Tongue (tissue), 1 donor: ENCODE measurements at regions not wholly inside any gene's neighbourhood (a gene's known extent, or its start where the extent isn't known, plus 50 kb on each side); places are given as distances from the start of the nearest gene placed in this dataset.

Source experiments
- DNase-seq: peaks from one replicate; pipeline ENCODE4 v3.0.0-alpha.2; 2015

GRCh38 chr13:80655778-80656511, 315.0 kb upstream of the SPRY2 start:
- no peak for DNase-seq

DNA sequence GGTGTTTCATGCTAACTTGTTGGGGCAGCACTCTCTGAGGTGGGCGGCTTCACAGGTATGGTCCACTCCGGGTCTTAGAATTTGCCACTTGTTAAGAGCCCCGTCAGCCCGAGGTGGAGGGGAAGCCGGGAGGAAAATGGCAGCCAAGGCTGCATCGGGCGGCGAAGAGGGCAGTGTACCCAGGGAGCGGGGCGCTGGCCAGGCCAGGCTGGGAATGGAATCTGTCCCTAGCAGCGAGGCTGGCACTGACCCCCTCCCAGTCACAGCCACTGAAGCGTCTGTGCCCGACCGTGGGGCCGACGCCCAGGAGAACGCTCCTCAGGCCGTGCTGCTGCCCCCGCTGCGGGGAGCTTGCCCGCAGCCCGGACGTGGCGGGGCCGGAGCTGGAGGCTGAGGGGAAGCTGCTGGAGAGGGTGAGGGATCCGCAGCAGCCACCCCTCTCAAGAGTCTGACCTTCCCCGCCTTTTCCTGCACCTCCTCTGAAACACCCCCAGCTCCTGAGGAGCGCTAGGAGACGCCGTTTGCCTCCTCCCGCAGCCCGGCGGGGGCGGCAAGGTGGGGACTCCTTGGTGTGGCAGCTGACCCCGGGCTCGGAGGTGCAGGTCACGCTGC, 313.8 kb upstream of the SPRY2 start:
- no peak for DNase-seq

DNA sequence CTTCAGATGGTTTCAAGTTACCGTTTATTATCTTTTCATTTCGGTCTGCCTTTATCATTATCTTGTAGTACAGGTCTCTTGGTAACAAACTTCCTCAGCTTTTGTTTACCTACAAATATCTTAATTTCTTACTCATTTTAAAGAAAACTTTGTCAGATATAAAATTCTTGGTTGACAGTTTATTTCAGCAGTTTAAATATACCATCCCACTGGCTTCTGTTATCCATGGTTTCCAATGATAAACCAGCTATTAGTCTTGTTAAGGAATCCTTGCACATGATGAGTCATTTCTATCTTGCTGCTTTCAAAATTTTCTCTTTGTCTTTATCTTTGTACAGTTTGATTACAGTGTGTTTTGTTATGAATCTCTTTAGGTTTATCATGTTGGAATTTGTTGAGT, 308.3 kb upstream of the SPRY2 start:
- no peak for DNase-seq

GRCh38 chr13:80642641-80643040, 301.7 kb upstream of the SPRY2 start:
- peak; percentile 53 for DNase-seq

DNA sequence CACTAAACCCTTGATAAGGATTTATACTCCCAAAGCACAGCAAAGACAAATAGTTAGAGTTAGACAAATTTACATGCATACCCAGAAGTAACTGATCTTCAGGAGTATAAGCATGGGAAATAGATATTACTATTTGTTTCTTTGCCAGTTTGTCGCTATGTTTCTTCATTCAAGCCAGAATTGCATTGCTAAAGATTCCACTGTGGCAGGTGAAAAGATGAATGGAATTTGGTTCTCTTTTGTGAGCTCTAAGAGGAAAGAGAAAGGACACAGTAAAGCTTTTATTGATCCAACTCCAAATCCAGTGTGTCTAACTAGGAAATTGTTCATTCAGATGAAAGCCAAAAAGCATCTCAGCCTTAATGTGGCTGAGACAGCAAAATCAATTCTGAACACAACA, 292.3 kb upstream of the SPRY2 start:
- peak; percentile 11 for DNase-seq

- no peak for DNase-seq
These were observed 289.8 kb upstream of the SPRY2 start for GRCh38 chr13:80630685-80631121.

DNA sequence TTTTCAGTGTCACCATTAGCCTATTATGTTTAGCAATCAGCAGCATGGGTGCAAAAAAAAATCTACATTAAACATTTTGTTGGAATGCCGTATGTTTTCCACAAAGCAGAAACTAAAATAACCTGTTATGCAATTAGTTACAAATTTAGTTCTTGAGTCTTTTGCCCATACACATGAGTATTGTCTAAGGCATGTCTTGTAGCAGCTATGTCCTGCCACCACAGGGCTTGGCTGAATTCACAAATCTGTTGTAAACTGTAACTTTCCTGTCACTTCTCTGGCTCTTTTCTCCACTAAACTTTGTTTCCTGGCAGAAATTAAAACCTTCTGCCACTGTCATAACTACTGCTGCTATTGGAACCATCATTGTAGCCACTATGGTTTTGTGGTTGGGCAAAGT, 277.9 kb upstream of the SPRY2 start:
- no peak for DNase-seq

DNA sequence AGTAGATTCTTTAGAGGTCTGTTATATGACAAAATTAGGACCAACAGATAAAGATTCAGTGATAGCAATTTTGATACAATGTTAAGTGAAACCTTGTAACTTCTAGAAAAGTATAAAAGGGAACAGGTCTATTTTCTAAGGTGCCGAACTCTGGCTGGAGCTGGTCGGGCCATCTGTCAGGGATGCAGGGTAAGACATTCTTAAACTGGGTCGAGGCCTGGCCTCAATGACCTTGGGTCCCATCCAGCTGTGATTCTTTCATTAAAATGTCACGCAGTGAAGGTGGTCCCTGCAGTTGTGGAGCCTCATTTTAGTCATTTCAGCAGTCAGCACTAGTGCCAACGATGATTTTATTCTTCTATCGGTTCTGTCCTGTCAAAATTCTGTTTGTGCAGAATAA, 271.9 kb upstream of the SPRY2 start:
- no peak for DNase-seq

GRCh38 chr13:80611310-80611709, 270.4 kb upstream of the SPRY2 start:
- DNase-seq = no peak

- peak; percentile 41 for DNase-seq
These were observed 264.8 kb upstream of the SPRY2 start for GRCh38 chr13:80605716-80606115.

DNA sequence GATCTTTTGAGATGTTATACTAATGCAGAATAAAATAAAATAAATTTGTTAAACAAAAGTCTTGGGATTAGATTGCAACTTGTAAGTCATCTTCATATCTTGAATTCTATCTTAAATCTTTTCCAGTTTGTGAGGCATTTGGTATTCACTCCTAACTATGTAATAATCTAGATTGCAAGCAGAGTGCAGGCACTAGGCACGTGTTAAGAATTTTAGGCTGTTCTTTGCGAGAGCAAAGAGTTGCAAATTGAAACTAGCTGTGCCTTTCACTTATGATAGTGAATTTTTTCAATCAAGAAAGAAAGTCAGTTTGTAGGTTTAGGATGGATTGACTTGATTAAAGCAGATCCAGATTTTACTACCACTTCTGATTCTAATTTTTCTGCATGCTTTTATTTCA, 264.1 kb upstream of the SPRY2 start:
- DNase-seq = no peak

GRCh38 chr13:80604098-80604497, 263.2 kb upstream of the SPRY2 start:
- peak; percentile 15 for DNase-seq

DNA sequence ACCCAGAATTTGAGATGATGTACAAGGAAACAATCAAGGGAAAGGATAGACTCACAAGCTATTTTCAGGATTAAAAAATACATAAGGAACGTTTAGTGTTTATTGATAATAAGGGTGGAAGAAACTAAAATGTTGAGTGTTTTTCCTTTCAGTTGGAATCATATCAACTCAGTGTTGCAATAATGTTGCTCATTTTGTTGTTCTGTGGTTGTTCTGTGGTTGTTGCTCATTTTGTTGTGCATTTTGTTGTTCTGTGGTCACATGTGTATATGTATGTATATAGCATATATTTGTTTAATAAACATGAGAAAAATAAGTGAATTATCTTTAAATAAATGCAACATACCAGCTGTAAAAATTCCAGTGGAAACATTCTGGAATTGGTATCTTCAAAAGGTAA, 262.4 kb upstream of the SPRY2 start:
- DNase-seq = no peak

GRCh38 chr13:80599765-80600164, 258.8 kb upstream of the SPRY2 start:
- DNase-seq = no peak

- DNase-seq = no peak
These were observed 257.3 kb upstream of the SPRY2 start for GRCh38 chr13:80598189-80598588.

- no peak for DNase-seq
These were observed 251.2 kb upstream of the SPRY2 start for GRCh38 chr13:80591976-80592740.

GRCh38 chr13:80590551-80590950, 249.6 kb upstream of the SPRY2 start:
- DNase-seq = no peak

DNA sequence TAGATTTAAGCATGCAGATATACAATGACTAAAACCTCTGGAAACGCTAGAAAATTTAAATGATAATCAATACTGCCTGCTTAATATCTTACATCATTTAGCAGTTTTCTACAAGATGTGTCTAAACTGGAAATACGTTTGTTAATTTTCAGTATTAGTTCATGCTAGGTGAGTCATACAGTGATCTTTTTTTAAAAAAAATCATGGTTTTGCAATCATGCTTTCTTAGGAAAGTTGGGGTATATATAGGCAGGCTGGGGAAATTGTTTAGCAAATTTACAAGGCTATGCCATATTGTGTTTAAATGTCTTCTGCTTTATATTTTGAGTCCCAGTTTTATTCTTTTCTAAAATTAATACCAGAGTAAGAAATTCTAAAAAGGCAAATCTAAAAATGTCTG, 245.4 kb upstream of the SPRY2 start:
- DNase-seq = no peak

DNA sequence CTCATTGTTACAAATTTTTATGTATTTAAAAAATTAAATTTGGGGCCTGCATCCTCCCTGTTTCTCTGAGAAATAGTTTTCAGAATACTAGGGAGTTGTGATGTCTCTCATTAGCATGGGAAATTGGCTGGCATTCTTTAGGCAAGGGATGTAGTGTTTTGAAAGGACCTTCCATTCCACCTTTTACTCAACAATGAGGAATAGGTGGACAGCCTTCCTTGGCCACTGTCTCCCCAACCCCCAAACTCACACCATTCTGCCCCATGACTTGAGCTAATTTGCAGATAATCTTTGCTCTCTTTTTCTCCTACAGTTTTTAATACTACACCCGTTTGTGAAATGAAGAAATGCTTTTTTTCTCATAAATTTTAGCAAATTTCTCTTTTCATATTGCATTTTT, 244.6 kb upstream of the SPRY2 start:
- no peak for DNase-seq

DNA sequence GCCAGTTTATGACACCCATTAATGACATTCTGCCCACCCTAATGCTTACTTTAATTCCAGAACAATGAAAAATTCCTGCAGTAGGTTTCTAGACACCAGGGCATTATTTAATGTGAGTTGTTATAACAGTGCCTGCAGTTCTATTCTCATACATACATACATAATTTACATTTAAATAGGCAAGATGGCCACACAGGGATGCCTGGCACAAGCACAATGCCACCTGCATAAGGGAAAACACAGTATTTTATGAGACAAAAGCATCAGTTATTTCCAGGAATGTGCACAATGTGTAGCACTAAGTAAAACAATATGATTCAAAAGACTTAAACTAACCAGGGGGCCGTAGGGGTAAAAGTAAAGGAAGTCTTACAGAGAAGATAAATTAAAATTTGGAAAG, 243.9 kb upstream of the SPRY2 start:
- DNase-seq = no peak

DNA sequence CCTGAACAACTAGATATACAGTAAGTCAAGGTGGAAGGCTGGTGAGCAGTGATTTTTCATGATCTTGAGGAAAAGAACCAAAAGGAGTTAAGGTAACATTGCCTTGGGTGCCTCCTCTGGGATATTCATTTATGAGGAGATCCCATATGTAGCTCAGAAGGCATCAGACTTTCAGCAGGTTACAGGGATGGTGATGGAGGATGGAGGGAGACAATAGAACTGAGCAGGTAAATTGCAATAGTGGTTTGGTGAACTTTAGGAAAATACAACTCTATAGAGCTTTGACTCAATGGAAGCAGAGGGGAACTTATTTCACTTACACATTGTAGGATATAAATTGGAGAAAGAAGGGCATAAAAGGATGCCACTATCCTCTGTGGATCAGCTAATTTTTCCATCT, 243.4 kb upstream of the SPRY2 start:
- DNase-seq = no peak

DNA sequence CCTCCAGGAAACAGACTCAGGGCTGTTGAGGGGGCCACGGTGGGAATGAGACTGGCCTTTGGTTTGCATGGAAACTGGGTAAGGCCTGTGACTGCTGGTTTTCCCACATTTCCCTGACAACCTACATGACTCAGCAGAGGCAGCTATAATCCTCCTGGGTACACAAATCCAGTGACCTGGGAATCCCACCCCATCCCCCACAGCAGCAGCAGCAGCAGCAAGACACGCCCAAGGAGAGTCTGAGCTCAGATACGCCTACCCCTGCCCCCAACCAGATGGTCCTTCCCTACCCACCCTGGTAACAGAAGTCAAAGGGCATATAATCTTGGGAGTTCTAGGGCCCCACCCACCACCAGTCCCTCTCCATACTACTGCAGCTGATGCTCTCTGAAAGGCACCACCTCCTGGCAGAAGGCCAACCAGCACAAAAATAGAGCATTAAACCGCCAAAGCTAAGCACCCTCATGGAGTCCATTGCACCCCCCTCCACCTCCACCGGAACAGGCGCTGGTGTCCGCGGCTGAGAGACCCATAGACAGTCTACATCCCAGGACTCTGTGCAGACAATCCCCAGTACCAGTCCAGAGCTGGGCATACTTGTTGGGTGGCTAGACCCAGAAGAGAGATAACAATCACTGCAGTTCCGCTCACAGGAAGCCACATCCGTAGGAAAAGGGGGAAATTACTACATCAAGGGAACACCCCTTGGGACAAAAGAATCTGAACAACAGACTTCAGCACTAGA, 237.2 kb upstream of the SPRY2 start:
- no peak for DNase-seq

GRCh38 chr13:80577285-80577684, 236.4 kb upstream of the SPRY2 start:
- DNase-seq = no peak
